ENCODE measurements at regions not wholly inside any gene's neighbourhood (a gene's known extent, or its start where the extent isn't known, plus 50 kb on each side); places are given as distances from the start of the nearest gene placed in this dataset.

DNA sequence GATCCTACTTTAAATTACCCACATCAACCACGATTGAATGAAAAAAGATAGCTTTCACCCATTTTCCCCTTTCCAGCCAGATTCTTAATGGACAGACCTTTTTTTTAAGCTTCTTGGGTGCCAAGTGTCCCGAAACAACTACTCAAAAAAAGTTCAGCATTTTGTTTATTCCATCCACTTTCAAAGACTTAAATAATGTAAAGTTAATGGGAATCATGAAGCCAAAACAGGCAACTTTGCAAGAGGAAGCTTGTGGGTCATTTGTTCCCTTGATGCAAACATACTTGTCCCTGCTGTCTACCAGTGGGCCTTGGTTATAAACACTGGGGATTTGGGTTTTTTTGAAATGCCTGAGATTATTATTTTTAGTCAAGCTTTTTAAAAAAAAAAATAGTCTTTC, 414.0 kb upstream of the PSMD7 start:
- intact Hi-C loops (cut with DNase I): no loop called here
- Histone ChIP-seq H3K27me3 (no peaks in the 10 kb centered on the region), H3K36me3 (no peaks in the 10 kb centered on the region), H3K4me1 (no peaks in the 10 kb centered on the region), H3K9me3 (no peaks in the 10 kb centered on the region), H3K27ac (no peak overlapping the region), H3K4me3 (no peak overlapping the region)
- no peak for TF ChIP-seq POLR2AphosphoS5 (IDR thresholded peaks at IDR 0.05; ENCODE audit: insufficient read depth in 1 of 2, low read depth in 1 of 2)
- TF ChIP-seq, protein P1, sequence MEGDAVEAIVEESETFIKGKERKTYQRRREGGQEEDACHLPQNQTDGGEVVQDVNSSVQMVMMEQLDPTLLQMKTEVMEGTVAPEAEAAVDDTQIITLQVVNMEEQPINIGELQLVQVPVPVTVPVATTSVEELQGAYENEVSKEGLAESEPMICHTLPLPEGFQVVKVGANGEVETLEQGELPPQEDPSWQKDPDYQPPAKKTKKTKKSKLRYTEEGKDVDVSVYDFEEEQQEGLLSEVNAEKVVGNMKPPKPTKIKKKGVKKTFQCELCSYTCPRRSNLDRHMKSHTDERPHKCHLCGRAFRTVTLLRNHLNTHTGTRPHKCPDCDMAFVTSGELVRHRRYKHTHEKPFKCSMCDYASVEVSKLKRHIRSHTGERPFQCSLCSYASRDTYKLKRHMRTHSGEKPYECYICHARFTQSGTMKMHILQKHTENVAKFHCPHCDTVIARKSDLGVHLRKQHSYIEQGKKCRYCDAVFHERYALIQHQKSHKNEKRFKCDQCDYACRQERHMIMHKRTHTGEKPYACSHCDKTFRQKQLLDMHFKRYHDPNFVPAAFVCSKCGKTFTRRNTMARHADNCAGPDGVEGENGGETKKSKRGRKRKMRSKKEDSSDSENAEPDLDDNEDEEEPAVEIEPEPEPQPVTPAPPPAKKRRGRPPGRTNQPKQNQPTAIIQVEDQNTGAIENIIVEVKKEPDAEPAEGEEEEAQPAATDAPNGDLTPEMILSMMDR (IDR thresholded peaks at IDR 0.05): no peak
- no peak for TF ChIP-seq POLR2A (IDR thresholded peaks at IDR 0.05)
- DNase-seq (ENCODE audit: extremely low spot score in 2 of 2): no peak

DNA sequence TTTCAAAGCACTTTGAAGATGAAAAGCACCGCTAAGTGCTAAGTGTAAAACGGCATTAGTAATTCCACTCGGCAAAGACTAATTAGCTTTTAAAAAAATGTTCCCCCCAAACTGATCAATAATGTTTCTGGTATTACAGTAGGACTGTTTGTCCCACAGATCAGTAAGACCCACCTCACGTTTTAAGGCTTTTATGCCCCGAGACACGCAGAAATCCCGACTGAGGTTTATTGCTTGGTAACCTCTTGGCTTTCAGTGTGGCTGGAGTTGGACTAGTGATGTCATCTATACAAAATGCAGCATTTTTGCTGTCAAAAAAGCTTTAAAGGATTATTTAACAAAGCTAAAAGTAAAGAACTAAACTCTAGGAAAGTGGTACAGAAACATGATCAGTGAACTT, 414.6 kb upstream of the PSMD7 start:
- Histone ChIP-seq H3K9me3 (no peaks in the 10 kb centered on the region), H3K4me1 (no peaks in the 10 kb centered on the region), H3K36me3 (no peaks in the 10 kb centered on the region), H3K4me3 (no peak overlapping the region), H3K27me3 (no peaks in the 10 kb centered on the region), H3K27ac (no peak overlapping the region)
- TF ChIP-seq, protein P1 (IDR thresholded peaks at IDR 0.05): no peak
- TF ChIP-seq POLR2AphosphoS5 (IDR thresholded peaks at IDR 0.05; ENCODE audit: insufficient read depth in 1 of 2, low read depth in 1 of 2) (no peak), POLR2A (IDR thresholded peaks at IDR 0.05) (no peak)
- intact Hi-C loops (cut with DNase I): no loop called here
- DNase-seq (ENCODE audit: extremely low spot score in 2 of 2): no peak

DNA sequence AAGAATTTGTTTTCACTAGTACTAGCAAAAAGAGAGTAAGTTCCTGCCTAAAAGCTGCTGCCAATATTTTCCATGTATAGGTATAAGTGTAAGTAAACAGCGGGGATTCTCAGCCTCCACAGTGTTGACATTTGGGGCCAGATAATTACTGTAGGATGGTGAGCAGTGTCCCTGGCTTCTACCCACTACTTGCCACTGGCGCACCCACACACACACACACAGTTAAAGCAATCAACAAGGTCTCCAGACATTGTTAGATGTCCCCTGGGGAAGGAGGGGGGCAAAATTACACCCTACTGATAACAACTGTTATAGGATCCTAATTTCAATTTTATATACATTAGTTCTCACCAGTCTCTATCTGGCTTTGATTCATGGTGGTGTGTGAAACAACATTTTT, 417.0 kb upstream of the PSMD7 start:
- no peak for DNase-seq (ENCODE audit: extremely low spot score in 2 of 2)
- intact Hi-C loops (cut with DNase I): no loop called here
- Histone ChIP-seq H3K9me3 (no peaks in the 10 kb centered on the region), H3K27ac (no peak overlapping the region), H3K27me3 (no peaks in the 10 kb centered on the region), H3K36me3 (no peaks in the 10 kb centered on the region), H3K4me3 (no peak overlapping the region), H3K4me1 (no peaks in the 10 kb centered on the region)
- TF ChIP-seq, protein P1 (IDR thresholded peaks at IDR 0.05): no peak
- no peak for TF ChIP-seq POLR2AphosphoS5 (IDR thresholded peaks at IDR 0.05; ENCODE audit: insufficient read depth in 1 of 2, low read depth in 1 of 2)
- TF ChIP-seq POLR2A (IDR thresholded peaks at IDR 0.05): no peak

DNA sequence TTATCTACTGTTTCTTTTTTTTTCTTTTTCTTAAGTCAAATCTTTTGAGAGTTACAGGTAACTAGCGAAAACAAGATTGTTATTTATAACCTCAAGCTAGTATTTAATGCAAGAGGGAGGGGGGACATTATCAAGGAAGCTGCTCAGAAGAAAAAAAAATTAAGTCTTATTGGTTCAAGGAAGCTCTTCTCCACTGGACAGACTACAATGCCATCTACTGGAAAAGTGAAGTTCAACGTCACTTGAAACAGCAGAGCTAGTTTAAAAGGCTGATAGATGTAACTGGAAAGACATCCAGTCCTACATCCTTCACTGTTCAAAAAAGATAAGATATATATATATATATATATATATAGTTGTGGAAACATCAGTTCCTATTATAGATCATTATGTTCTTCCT, 418.0 kb upstream of the PSMD7 start:
- Histone ChIP-seq H3K4me1 (no peaks in the 10 kb centered on the region), H3K36me3 (no peaks in the 10 kb centered on the region), H3K9me3 (no peaks in the 10 kb centered on the region), H3K4me3 (no peak overlapping the region), H3K27me3 (no peaks in the 10 kb centered on the region), H3K27ac (no peak overlapping the region)
- TF ChIP-seq, protein P1 (IDR thresholded peaks at IDR 0.05): peak in 1 of 3 experiments; percentile 45
- TF ChIP-seq POLR2AphosphoS5 (IDR thresholded peaks at IDR 0.05; ENCODE audit: insufficient read depth in 1 of 2, low read depth in 1 of 2) (no peak), POLR2A (IDR thresholded peaks at IDR 0.05) (no peak)
- intact Hi-C loops (cut with DNase I): no loop called here
- no peak for DNase-seq (ENCODE audit: extremely low spot score in 2 of 2)

DNA sequence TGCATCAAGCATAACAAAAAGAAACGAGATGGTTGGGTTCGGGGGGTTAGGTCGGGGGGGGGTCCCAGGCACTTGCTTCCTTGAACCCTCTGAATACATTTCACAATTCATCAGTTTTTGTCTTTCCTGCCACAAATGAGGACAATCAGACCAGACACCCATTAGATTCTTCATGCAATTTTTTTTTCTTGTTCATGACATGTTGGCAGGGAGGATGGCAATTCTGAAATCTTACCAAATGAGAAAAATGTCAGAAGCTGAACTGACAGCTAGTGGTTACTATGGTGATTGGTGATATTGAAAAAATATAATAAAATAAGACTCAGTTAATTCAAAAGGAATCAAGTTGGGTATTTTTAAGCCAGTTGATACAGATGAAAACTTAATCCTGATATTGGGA, 419.5 kb upstream of the PSMD7 start:
- no peak overlapping the region for H3K27ac ChIP-seq
- TF ChIP-seq POLR2AphosphoS5 (IDR thresholded peaks at IDR 0.05; ENCODE audit: insufficient read depth in 1 of 2, low read depth in 1 of 2) (no peak), POLR2A (IDR thresholded peaks at IDR 0.05) (no peak)
- TF ChIP-seq, protein P1 (IDR thresholded peaks at IDR 0.05): no peak
- intact Hi-C loops (cut with DNase I): no loop called here
- H3K9me3 ChIP-seq: no peaks in the 10 kb centered on the region
- no peaks in the 10 kb centered on the region for H3K4me1 ChIP-seq
- H3K4me3 ChIP-seq: no peak overlapping the region
- DNase-seq (ENCODE audit: extremely low spot score in 2 of 2): no peak
- H3K27me3 ChIP-seq: no peaks in the 10 kb centered on the region
- no peaks in the 10 kb centered on the region for H3K36me3 ChIP-seq

All from vagina (tissue), 2 donors.